Ovary (tissue), 3 donors: ENCODE measurements at regions not wholly inside any gene's neighbourhood (a gene's known extent, or its start where the extent isn't known, plus 50 kb on each side); places are given as distances from the start of the nearest gene placed in this dataset.

Experiments
- CTCF ChIP-seq, 3 donors: fragments of 450-650 bp in 2 of 3; fragments of 200-600 bp in 1 of 3; IDR thresholded peaks; one replicate each; pipeline versions ENCODE4 v1.5.1 to v1.8.0; 2016 to 2022; ENCODE audit warnings: antibody characterized with exemption in 3 of 3, mild to moderate bottlenecking in 1 of 3
- POLR2A ChIP-seq: fragments of 450-650 bp; IDR thresholded peaks from one replicate; pipeline ENCODE4 v1.6.1; 2017; ENCODE audit warnings: antibody characterized with exemption, mild to moderate bottlenecking, moderate library complexity
- donor health status: DM: no; HTN: no; CAD: no.

- no peak for TF ChIP-seq POLR2A
- TF ChIP-seq CTCF (IDR thresholded peaks at IDR 0.05): no peak
Observed at GRCh38 chr4:10973686-10974085, 289.1 kb upstream of the CLNK start.
